Epithelial cell of proximal tubule (primary cell): ENCODE measurements at regions not wholly inside any gene's neighbourhood (a gene's known extent, or its start where the extent isn't known, plus 50 kb on each side); places are given as distances from the start of the nearest gene placed in this dataset.
"Not testable (repeated sequence)": the region's sequence is repeated elsewhere in the genome, so short reads cannot be mapped to it uniquely, and the experiment has no call there.

Source experiments
- DNase-seq: peaks from one replicate; pipeline ENCODE4 v3.0.0-alpha.2; 2011; ENCODE audit warnings: low read depth
- H3K4me3 ChIP-seq: 2 replicates; pipeline ENCODE4 v1.5.1; 2011; ENCODE audit warnings: low read depth, mild to moderate bottlenecking, low read length
- CTCF ChIP-seq: conservative IDR thresholded peaks from 2 replicates; pipeline ENCODE4 v1.5.1; 2012; ENCODE audit warnings: low read depth, mild to moderate bottlenecking, low read length

GRCh38 chr5:142210864-142211412 is 102.4 kb downstream of the NDFIP1 start:
- no peak overlapping the region for H3K4me3 ChIP-seq
- TF ChIP-seq CTCF: no peak
- DNase-seq: no peak

- TF ChIP-seq CTCF: no peak
- H3K4me3 ChIP-seq: no peak overlapping the region
- no peak for DNase-seq
Observed at GRCh38 chr5:142210011-142210410, 101.4 kb downstream of the NDFIP1 start.

GRCh38 chr5:142208777-142209312 is 100.3 kb downstream of the NDFIP1 start:
- TF ChIP-seq CTCF: no peak
- no peak for DNase-seq
- no peak overlapping the region for H3K4me3 ChIP-seq

- DNase-seq, H3K4me3 ChIP-seq: not testable (repeated sequence)
Observed at GRCh38 chr5:142208244-142208643, 99.7 kb downstream of the NDFIP1 start.

GRCh38 chr5:142206801-142207200 is 98.2 kb downstream of the NDFIP1 start:
- no peak overlapping the region for H3K4me3 ChIP-seq
- peak; percentile 40 for TF ChIP-seq CTCF
- no peak for DNase-seq

GRCh38 chr5:142204219-142204618 is 95.6 kb downstream of the NDFIP1 start:
- no peak overlapping the region for H3K4me3 ChIP-seq
- DNase-seq: no peak
- TF ChIP-seq CTCF: no peak
